MV-4-11 (cell line): ENCODE measurements at regions not wholly inside any gene's neighbourhood (a gene's known extent, or its start where the extent isn't known, plus 50 kb on each side); places are given as distances from the start of the nearest gene placed in this dataset.

Experiments used
- DNase-seq: peaks from one replicate; lab custom pipeline; 2025; lab: John Stamatoyannopoulos, UW

GRCh38 chr2:62447411-62447810 lies 58.6 kb downstream of the TMEM17 start:
- DNase-seq: peak; percentile 3

- DNase-seq: no peak
These were observed 59.5 kb downstream of the TMEM17 start for GRCh38 chr2:62446491-62446890.

- peak; percentile 6 for DNase-seq
These were observed 62.1 kb downstream of the TMEM17 start for GRCh38 chr2:62443886-62444285.

- no peak for DNase-seq
These were observed 62.5 kb downstream of the TMEM17 start for GRCh38 chr2:62443471-62443870.

GRCh38 chr2:62441824-62442223 lies 64.2 kb downstream of the TMEM17 start:
- no peak for DNase-seq

- no peak for DNase-seq
These were observed 64.6 kb downstream of the TMEM17 start for GRCh38 chr2:62441421-62441820.

GRCh38 chr2:62440281-62440946 lies 65.6 kb downstream of the TMEM17 start:
- peak; percentile 58 for DNase-seq

- DNase-seq: no peak
These were observed 66.6 kb downstream of the TMEM17 start for GRCh38 chr2:62439425-62439824.

GRCh38 chr2:62437785-62438184 lies 68.2 kb downstream of the TMEM17 start:
- DNase-seq: no peak

GRCh38 chr2:62435720-62436119 lies 70.3 kb downstream of the TMEM17 start:
- no peak for DNase-seq

GRCh38 chr2:62432407-62432806 lies 73.6 kb downstream of the TMEM17 start:
- DNase-seq: no peak

- no peak for DNase-seq
These were observed 74.5 kb downstream of the TMEM17 start for GRCh38 chr2:62431512-62431911.

GRCh38 chr2:62430146-62430545 lies 75.8 kb downstream of the TMEM17 start:
- DNase-seq: no peak

- DNase-seq: no peak
These were observed 78.8 kb downstream of the TMEM17 start for GRCh38 chr2:62427146-62427545.

GRCh38 chr2:62426154-62426912 lies 79.7 kb downstream of the TMEM17 start:
- DNase-seq: no peak

GRCh38 chr2:62425684-62426083 lies 80.3 kb downstream of the TMEM17 start:
- DNase-seq: no peak

GRCh38 chr2:62424899-62425298 lies 81.1 kb downstream of the TMEM17 start:
- DNase-seq: no peak

GRCh38 chr2:62423883-62424458 lies 82.0 kb downstream of the TMEM17 start:
- DNase-seq: no peak

GRCh38 chr2:62423235-62423634 lies 82.8 kb downstream of the TMEM17 start:
- no peak for DNase-seq

- no peak for DNase-seq
These were observed 90.5 kb downstream of the TMEM17 start for GRCh38 chr2:62415518-62415917.

GRCh38 chr2:62415019-62415431 lies 91.0 kb downstream of the TMEM17 start:
- peak; percentile 89 for DNase-seq

- no peak for DNase-seq
These were observed 92.8 kb downstream of the TMEM17 start for GRCh38 chr2:62413116-62413663.

GRCh38 chr2:62412347-62412742 lies 93.7 kb downstream of the TMEM17 start:
- no peak for DNase-seq
